OCI-LY7 (cell line): ENCODE measurements at regions not wholly inside any gene's neighbourhood (a gene's known extent, or its start where the extent isn't known, plus 50 kb on each side); places are given as distances from the start of the nearest gene placed in this dataset.
A peak's percentile ranks its signal among the peaks of the same experiment; 100 is the strongest.

ENCODE experiments used
- BruUV-seq: library from RNA; stranded (reverse); fragments of 400-500 nt; replicated peaks from 2 replicates; lab custom pipeline; 2021; lab: Mats Ljungman, UMichigan
- CTCF ChIA-PET: fragments of 300-600 bp; sonication (Branson Sonifier 250); formaldehyde crosslinking; loops from one replicate; lab custom pipeline; 2022; ENCODE audit warnings: antibody characterized with exemption; ENCODE audit not compliant: unreplicated experiment; lab: Charles Lee
- POLR2A ChIA-PET: fragments of 300-600 bp; sonication (Branson Sonifier 250); formaldehyde crosslinking; loops from one replicate; lab custom pipeline; 2022; ENCODE audit warnings: antibody characterized with exemption; lab: Charles Lee
- DNase-seq: peaks from one replicate; pipeline ENCODE4 v3.0.0-alpha.2; 2015; ENCODE audit warnings: low spot score
- H2AFZ ChIP-seq: fragments of 200-600 bp; sonication (generic), shearing (Covaris generic); 2 replicates; pipeline ENCODE4 v1.6.1; 2014; ENCODE audit warnings: mild to moderate bottlenecking, antibody characterized with exemption, low read length, moderate library complexity
- H3K27ac ChIP-seq: fragments of 200-600 bp; sonication (generic); 2 replicates; pipeline ENCODE4 v1.5.1; 2014; ENCODE audit warnings: mixed run types, low read depth, mild to moderate bottlenecking, moderate library complexity, low read length, inconsistent platforms; ENCODE audit not compliant: poor library complexity, severe bottlenecking
- H3K36me3 ChIP-seq: fragments of 200-600 bp; sonication (generic); 2 replicates; pipeline ENCODE4 v1.6.1; 2014; ENCODE audit warnings: mild to moderate bottlenecking, antibody characterized with exemption, low read length, moderate library complexity, mixed read lengths; ENCODE audit not compliant: insufficient read depth
- H3K4me1 ChIP-seq: fragments of 200-600 bp; sonication (generic); 2 replicates; pipeline ENCODE4 v1.5.1; 2014; ENCODE audit warnings: mild to moderate bottlenecking, low read length; ENCODE audit not compliant: insufficient read depth, poor library complexity, severe bottlenecking
- H3K4me2 ChIP-seq: fragments of 200-600 bp; sonication (generic); 2 replicates; pipeline ENCODE4 v1.6.1; 2014; ENCODE audit warnings: mild to moderate bottlenecking, low read length
- H3K4me3 ChIP-seq: fragments of 200-600 bp; sonication (generic); 2 replicates; pipeline ENCODE4 v1.5.1; 2014; ENCODE audit warnings: mild to moderate bottlenecking, low read depth, low read length; ENCODE audit not compliant: poor library complexity, severe bottlenecking
- H3K79me2 ChIP-seq: fragments of 200-600 bp; sonication (generic); 2 replicates; pipeline ENCODE4 v1.6.1; 2016; ENCODE audit warnings: low read depth, mild to moderate bottlenecking, low read length, moderate library complexity, mixed read lengths; ENCODE audit not compliant: insufficient read depth
- H3K9me2 ChIP-seq: fragments of 200-600 bp; sonication (generic); 2 replicates; pipeline ENCODE4 v1.6.1; 2016; ENCODE audit warnings: mild to moderate bottlenecking, low read length, mixed read lengths; ENCODE audit not compliant: insufficient read depth
- H3K9me3 ChIP-seq: fragments of 200-600 bp; sonication (generic); 2 replicates; pipeline ENCODE4 v1.6.1; 2014; ENCODE audit warnings: mild to moderate bottlenecking, mixed run types, low read length, mixed read lengths
- H4K20me1 ChIP-seq: fragments of 200-600 bp; sonication (generic); 2 replicates; pipeline ENCODE4 v1.6.1; 2014; ENCODE audit warnings: mild to moderate bottlenecking, antibody characterized with exemption, low read length, moderate library complexity, mixed read lengths; ENCODE audit not compliant: insufficient read depth
- EZH2phosphoT487 ChIP-seq: fragments of 200-600 bp; sonication (generic); IDR thresholded peaks from 2 replicates; pipeline ENCODE4 v1.6.1; 2018; ENCODE audit warnings: low read depth, borderline replicate concordance, mild to moderate bottlenecking, mixed run types, antibody characterized with exemption, low read length, moderate library complexity, mixed read lengths
- intact Hi-C: fragments of 100-400 bp; cut with micrococcal nuclease; formaldehyde crosslinking; loops from one replicate; pipeline ENCODE4 v1.10.0; 2022; ENCODE audit not compliant: unreplicated experiment
- TF ChIP-seq, protein P1 (sequence below): fragments of 200-600 bp; sonication (generic); conservative IDR thresholded peaks from 2 replicates; pipeline ENCODE4 v1.5.1; 2014; ENCODE audit warnings: mild to moderate bottlenecking, antibody characterized with exemption, low read length, moderate library complexity, mixed read lengths

DNA sequence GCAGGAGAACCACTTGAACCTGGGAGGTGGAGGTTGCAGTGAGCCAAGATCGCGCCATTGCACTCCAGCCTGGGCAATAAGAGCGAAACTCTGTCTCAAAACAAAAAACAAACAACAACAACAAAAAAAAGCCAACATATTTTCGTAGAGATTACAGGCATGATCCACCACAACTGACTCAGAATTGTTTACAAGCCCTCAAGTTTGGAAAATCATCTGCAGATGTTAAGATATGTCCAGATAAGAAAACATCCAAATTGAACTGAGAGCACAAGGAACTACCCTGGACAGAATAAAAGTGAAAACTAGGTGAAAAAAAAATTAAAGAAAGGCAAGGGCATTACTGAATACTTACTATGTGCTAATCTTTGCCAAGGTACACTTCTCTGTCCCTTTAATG lies 89.8 kb upstream of the WLS start:
- H3K4me1 ChIP-seq: no peaks in the 10 kb centered on the region
- ChIA-PET POLR2A (interaction anchor here (0.6 kb wide), 1 partner anchor 1634 kb away, joined by 3 read pairs; no protein-coding TSS in a partner anchor), CTCF (no interaction called here)
- no peaks in the 10 kb centered on the region for H3K9me3 ChIP-seq
- no peak overlapping the region for H3K4me2 ChIP-seq
- no peak overlapping the region for H3K4me3 ChIP-seq
- H3K27ac ChIP-seq: no peak overlapping the region
- no peaks in the 10 kb centered on the region for H3K9me2 ChIP-seq
- H4K20me1 ChIP-seq: no peaks in the 10 kb centered on the region
- H2AFZ ChIP-seq: no peak overlapping the region
- no TSS peak for BruUV-seq
- no peaks in the 10 kb centered on the region for H3K36me3 ChIP-seq
- TF ChIP-seq EZH2phosphoT487: no peak
- TF ChIP-seq, protein P1, sequence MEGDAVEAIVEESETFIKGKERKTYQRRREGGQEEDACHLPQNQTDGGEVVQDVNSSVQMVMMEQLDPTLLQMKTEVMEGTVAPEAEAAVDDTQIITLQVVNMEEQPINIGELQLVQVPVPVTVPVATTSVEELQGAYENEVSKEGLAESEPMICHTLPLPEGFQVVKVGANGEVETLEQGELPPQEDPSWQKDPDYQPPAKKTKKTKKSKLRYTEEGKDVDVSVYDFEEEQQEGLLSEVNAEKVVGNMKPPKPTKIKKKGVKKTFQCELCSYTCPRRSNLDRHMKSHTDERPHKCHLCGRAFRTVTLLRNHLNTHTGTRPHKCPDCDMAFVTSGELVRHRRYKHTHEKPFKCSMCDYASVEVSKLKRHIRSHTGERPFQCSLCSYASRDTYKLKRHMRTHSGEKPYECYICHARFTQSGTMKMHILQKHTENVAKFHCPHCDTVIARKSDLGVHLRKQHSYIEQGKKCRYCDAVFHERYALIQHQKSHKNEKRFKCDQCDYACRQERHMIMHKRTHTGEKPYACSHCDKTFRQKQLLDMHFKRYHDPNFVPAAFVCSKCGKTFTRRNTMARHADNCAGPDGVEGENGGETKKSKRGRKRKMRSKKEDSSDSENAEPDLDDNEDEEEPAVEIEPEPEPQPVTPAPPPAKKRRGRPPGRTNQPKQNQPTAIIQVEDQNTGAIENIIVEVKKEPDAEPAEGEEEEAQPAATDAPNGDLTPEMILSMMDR: no peak
- H3K79me2 ChIP-seq: no peaks in the 10 kb centered on the region
- intact Hi-C loops: no loop called here
- DNase-seq: no peak

DNA sequence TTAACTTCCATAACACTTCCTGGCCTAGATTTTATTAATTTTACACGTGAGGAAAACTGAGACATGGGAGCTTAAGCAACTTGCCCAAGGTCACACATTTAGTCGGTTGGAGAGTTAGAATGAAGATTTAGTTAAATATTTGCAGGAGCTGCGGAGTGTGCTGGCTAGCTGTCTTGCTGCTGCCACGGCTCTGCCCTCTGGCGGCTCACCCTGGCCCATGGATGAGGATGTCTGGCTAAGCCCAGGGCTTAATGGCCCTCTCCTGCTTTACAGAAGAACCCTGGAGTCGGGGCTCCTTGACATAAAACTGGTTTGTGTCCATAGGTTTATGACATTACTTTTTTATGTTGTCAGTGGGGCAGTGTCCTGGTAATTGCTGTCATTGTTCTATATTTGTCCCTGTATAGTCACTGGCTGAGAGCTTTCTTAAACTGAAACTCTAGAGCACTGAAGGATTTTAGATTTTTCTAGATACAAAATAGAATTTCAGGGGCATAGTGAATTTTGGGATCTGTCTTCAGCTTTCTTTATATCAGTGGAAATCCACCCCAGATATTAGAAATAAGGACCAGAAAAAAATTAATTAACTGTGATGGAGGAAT lies 88.9 kb upstream of the WLS start:
- Histone ChIP-seq H3K27ac (no peak overlapping the region), H3K4me2 (no peak overlapping the region), H3K36me3 (no peaks in the 10 kb centered on the region), H3K4me3 (no peak overlapping the region), H4K20me1 (no peaks in the 10 kb centered on the region), H3K4me1 (no peaks in the 10 kb centered on the region), H3K9me2 (no peaks in the 10 kb centered on the region), H3K79me2 (no peaks in the 10 kb centered on the region), H2AFZ (no peak overlapping the region), H3K9me3 (no peaks in the 10 kb centered on the region)
- CTCF ChIA-PET: interaction anchor here (1.0 kb wide), 1 partner anchor 201 kb away, joined by 6 read pairs; no protein-coding TSS in a partner anchor
- no TSS peak for BruUV-seq
- no peak for TF ChIP-seq EZH2phosphoT487
- TF ChIP-seq, protein P1: peak; percentile 37; the same call in 1 of the 2 replicates
- intact Hi-C loops: loop anchor here (2.0 kb wide), 1 partner anchor 200 kb away; no protein-coding TSS in a partner anchor
- peak; percentile 4 for DNase-seq
- POLR2A ChIA-PET: interaction anchor here (0.7 to 0.8 kb wide), 3 partner anchors 70 to 127 kb away, joined by 3 read pairs; no protein-coding TSS in a partner anchor

DNA sequence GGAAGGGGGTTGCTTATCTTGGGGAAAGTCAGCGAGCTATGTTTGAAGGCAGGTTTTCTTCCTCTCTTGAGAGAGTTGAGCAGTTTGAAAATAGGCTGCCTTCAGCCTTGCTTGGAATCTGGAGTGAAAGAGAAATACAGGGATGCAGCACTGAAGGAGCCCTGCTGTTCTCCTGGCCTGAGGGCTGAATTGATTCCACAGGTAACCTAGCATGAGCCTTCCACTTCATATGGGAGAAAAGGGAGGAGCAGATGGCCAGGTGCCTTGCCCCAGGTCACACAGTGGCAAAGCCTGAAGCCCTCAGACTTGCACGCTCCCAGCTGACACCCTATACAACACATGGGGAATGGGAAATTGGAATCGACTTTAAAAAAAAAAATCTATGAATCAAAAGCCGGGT lies 88.0 kb upstream of the WLS start:
- POLR2A ChIA-PET: interaction anchor here (0.6 to 0.8 kb wide), 2 partner anchors 126 to 1218 kb away, joined by 3 read pairs; no protein-coding TSS in a partner anchor
- Histone ChIP-seq H3K4me2 (no peak overlapping the region), H3K9me2 (no peaks in the 10 kb centered on the region), H3K79me2 (no peaks in the 10 kb centered on the region), H3K4me1 (no peaks in the 10 kb centered on the region), H3K36me3 (no peaks in the 10 kb centered on the region), H3K4me3 (no peak overlapping the region), H2AFZ (no peak overlapping the region), H3K27ac (no peak overlapping the region), H3K9me3 (no peaks in the 10 kb centered on the region), H4K20me1 (no peaks in the 10 kb centered on the region)
- CTCF ChIA-PET: interaction anchor here (1.0 kb wide), 1 partner anchor 200 kb away, joined by 6 read pairs; no protein-coding TSS in a partner anchor
- no peak for TF ChIP-seq EZH2phosphoT487
- TF ChIP-seq, protein P1: no peak
- DNase-seq: no peak
- intact Hi-C loops: loop anchor here (2.0 kb wide), 1 partner anchor 200 kb away; no protein-coding TSS in a partner anchor
- no TSS peak for BruUV-seq
